HS-27A (cell line): ENCODE measurements at regions not wholly inside any gene's neighbourhood (a gene's known extent, or its start where the extent isn't known, plus 50 kb on each side); places are given as distances from the start of the nearest gene placed in this dataset.
"Not testable (repeated sequence)": the region's sequence is repeated elsewhere in the genome, so short reads cannot be mapped to it uniquely, and the experiment has no call there.

Experiments used
- DNase-seq: peaks from one replicate; pipeline ENCODE4 v3.0.0-alpha.2; 2012; ENCODE audit warnings: low read depth, missing footprints

DNA sequence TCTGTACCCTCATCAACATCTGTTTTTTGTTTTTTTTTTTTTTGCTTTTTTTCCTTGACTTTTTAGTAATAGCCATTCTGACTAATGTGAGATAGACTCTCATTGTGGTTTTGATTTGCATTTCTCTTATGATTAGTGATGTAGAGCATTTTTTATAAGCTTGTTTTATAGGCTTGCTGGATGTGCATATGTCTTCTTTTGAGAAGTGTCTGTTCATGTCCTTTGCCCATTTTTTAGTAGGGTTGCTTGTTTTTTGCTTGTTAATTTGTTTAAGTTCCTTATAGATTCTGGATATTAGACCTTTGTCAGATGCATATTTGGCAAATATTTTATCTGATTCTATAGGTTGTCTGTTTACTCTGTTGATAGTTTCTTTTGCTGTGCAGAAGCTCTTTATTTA, 53.5 kb upstream of the FAR1 start:
- not testable (repeated sequence) for DNase-seq

- no peak for DNase-seq
Observed at GRCh38 chr11:13608656-13609055, 59.8 kb upstream of the FAR1 start.

- no peak for DNase-seq
Observed at GRCh38 chr11:13606701-13607100, 61.8 kb upstream of the FAR1 start.

- DNase-seq = no peak
Observed at GRCh38 chr11:13603661-13604060, 64.8 kb upstream of the FAR1 start.

DNA sequence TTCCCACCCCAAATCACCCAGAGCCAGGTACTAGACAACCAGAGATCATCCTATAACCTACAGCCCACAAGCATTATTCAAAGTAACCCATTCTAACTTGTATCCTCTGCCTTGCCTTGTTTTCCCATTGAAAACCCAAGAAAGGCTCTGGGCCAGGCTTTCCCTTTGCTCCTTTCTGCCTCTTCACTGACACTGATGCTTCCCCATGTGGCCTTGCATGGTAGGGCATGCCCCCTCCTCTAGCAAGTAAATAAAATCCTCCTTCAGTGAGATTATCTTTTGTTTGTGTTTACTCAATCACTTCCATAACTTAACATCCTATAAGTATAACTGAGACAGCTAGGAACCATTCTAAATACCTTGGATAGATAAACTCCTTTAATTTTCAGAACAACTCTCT, 65.6 kb upstream of the FAR1 start:
- no peak for DNase-seq

DNA sequence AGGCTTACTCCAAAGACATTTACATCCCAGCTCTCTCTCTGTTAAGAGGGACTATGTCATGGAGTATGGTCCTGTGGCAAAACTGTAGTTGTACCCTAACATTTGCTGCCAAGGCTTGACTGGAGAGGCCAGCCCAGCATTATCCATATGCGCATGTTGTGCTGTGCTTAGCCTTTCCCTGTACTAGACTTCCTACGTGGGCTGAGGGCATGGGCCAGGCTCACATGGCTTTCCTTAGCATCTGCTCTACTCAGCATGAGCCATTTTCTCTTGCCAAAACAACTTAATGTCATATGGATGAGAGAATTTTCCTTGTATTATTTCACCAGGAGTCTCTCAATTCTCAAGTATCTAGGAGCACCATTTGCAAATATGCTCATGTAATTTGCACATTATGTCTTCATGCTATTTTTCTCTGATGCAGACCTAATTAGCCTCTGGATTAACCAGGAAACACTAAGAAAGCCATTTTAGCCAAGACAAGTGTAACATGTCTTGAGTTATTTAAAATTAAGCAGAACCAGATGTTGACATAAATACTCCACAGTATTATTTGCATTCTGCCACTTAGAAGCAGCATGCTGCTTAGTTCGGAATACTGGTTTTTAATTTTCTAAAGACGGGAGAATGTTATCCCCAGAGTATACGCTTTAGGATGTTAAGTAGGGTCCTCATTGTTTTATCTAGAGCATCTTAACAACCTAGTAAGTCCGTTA, 71.7 kb upstream of the FAR1 start:
- DNase-seq = no peak

DNA sequence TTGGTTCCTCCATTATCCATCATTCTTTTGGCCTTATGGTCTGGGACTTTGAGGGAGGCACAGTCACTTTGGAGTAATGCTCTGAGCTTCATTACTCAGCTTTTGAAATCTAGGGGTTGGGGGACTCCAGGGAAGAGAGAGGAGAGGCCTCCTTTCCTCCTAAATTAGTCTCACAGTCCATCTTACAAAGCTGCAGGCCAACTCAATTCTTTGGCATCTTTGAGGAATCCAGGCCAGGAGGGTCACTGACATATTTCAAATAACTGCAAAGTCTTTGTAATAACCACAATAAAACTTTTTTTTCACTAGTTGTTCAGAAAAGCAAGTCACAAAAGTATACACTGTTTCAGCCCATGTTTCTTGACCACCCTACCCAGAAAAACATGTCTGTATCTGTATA, 73.3 kb upstream of the FAR1 start:
- peak; percentile 93 for DNase-seq

- no peak for DNase-seq
Observed at GRCh38 chr11:13594044-13594443, 74.4 kb upstream of the FAR1 start.

DNA sequence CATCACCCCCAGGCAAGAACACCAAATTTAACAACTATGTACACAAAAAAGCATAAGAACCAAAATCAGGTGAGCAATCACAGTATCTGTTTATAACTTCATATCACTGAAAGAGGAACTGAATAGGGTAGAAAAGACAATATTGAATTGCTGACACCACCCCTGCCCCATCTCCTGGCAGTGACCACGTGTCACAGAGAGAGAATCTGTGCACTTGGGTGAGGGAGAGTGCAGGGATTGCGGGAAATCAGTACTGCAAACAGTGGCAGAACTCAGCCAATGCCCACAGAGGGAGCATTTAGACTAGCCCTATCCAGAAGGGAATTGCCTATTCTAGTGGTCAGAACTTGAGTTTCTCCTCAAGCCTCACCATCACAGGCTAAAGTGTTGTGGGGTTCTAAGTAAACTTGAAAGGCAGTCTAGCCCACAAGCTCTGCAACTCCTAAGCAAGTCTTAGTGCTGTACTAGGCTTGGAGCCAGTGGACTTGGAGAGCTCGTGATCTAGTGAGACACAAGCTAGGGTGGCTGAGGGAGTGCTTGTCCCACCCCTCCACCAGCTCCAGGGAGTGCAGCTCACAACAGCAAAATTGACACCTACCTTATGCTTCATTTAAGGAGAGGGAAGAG, 82.8 kb upstream of the PTH start:
- DNase-seq = no peak

DNA sequence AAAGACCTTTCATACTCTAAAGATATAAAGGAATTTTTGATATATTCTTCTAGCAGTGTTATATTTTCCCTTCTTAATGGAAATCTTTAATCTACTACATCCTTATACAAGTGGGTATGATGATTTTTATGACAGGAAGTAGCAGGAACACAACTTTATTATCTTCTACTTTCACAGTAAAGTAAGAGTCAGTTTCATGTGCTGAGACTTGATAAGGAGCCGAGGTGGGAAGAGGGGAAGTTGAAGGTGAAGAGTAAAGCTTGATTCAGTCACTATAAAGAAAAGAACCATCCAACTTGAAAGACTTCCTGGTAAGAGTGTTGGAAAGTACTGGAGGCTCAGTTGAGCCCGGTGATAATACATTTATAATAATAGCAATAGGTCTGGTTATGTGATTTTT, 82.1 kb upstream of the PTH start:
- DNase-seq = no peak

GRCh38 chr11:13576995-13577394, 81.2 kb upstream of the PTH start:
- DNase-seq = no peak

DNA sequence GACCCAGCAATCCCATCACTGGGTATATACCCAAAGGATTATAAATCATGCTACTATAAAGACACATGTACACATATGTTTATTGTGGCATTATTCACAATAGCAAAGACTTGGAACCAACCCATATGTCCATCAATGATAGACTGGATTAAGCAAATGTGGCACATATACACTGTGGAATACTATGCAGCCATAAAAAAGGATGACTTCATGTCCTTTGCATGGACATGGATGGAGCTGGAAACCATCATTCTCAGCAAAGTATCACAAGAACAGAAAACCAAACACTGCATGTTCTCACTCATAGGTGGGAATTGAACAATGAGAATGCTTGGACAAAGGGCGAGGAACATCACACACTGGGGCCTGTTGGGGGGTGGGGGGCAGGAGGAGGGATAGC, 79.6 kb upstream of the PTH start:
- not testable (repeated sequence) for DNase-seq

GRCh38 chr11:13567551-13567950, 71.8 kb upstream of the PTH start:
- no peak for DNase-seq

DNA sequence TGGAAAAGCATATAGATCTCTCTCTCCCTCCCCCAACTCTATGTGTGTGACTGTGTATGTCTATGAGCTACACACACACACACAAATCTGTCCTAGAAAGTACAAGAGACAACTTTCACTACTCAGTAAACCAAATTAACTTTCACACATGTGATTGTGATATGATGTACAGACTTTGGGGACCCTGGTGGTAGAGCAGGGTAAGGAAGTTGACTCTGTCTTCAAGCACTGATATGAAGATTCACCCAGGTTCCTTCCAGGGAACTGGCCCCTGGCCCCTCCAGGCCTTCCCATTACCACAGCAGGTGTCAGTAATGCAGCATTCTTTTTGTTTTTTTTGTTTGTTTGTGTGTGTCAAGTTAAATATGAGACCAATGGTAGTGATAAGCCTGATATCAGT, 66.1 kb upstream of the PTH start:
- DNase-seq = no peak

- not testable (repeated sequence) for DNase-seq
Observed at GRCh38 chr11:13560341-13560740, 64.5 kb upstream of the PTH start.

DNA sequence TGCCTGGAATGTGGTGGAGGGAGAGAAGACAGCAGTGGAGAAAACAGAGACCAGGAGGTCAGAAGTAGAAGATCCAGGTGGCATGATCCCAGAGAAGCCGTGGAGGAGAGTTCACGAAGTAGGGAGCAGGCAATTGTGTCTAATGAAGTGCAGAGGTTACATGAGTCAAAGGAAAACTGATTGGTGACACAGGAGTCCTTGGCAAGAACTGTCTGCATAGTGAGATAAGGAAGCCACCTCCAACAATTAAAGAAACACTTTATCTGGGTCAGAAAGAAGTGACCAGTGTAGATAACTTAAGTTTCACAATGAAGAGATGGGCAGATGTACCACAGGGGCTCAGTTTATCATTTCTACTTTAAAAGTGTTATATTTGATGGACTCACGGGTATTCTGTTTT, 57.0 kb upstream of the PTH start:
- DNase-seq = no peak

- DNase-seq = no peak
Observed at GRCh38 chr11:13551834-13552233, 56.0 kb upstream of the PTH start.

DNA sequence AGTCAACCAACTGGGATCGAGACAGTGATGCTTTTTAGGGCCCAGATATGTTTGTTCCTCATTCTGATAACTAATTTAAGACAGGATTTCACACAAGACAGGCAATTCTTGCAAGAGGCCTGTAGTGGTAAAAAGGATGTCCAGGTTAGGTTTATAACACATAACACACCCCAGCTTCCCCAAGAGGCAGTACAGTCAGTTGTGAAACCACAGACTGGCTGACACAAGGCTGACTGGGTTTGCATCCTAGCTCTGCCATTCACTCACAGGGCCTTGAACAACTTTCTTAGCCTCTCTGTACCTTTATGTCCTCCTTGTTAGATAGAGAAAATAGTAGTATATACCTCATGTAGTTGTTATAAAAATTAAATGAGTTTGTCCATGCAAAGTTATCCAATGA, 55.0 kb upstream of the PTH start:
- DNase-seq = no peak

- not testable (repeated sequence) for DNase-seq
Observed at GRCh38 chr11:13546092-13546491, 50.3 kb upstream of the PTH start.
